ENCODE measurements at regions not wholly inside any gene's neighbourhood (a gene's known extent, or its start where the extent isn't known, plus 50 kb on each side); places are given as distances from the start of the nearest gene placed in this dataset.

GRCh38 chr9:110011628-110012320 lies 196.2 kb downstream of the C9orf152 start:
- Histone ChIP-seq H3K4me3 (ENCODE audit: low read depth, low read length, poor library complexity, severe bottlenecking) (no peak overlapping the region), H3K9ac (ENCODE audit: low read length) (no peak overlapping the region), H3F3A (ENCODE audit: insufficient read depth, low read length) (no peaks in the 10 kb centered on the region), H3K9me2 (ENCODE audit: low read depth, low read length) (no peaks in the 10 kb centered on the region), H4K20me1 (ENCODE audit: insufficient read depth, low read length) (no peaks in the 10 kb centered on the region), H2AFZ (ENCODE audit: low read length) (no peak overlapping the region), H3K79me2 (ENCODE audit: insufficient read depth, low read length) (no peaks in the 10 kb centered on the region), H3K36me3 (ENCODE audit: insufficient read depth, low read length) (no peaks in the 10 kb centered on the region), H3K9me3 (ENCODE audit: low read length) (no peaks in the 10 kb centered on the region), H3K4me2 (ENCODE audit: low read length) (no peak overlapping the region), H3K4me1 (ENCODE audit: insufficient read depth, low read length, severe bottlenecking) (peaks cover 14% of the 10 kb centered on the region), H3K27me3 (ENCODE audit: insufficient read depth, low read length) (no peaks in the 10 kb centered on the region), H3K27ac (ENCODE audit: low read depth, low read length, poor library complexity, severe bottlenecking) (no peak overlapping the region)
- TF ChIP-seq EZH2 (IDR thresholded peaks at IDR 0.05; ENCODE audit: borderline replicate concordance, low read length) (no peak), CTCF (IDR thresholded peaks at IDR 0.05; ENCODE audit: low read length) (no peak)

DNA sequence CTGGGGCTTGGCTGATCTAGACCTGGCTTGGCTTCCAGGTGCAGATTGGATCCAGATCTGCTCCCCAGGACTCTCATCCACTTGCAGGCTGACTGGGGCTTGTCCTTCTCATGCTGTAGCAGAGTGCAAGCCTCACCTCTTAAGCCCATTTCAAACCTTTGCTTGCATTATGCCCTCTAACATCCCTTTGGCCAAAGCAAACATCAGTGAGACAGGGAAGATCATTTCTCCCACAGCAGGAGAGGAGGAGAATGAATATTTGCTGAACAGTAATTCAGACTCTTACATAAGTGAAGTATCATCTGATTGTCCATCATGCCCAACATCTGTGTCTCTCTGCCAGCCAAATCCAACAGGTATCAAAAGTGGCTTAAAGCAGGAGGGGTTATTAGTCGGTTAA lies 194.9 kb downstream of the C9orf152 start:
- no peaks in the 10 kb centered on the region for H3F3A ChIP-seq (ENCODE audit: insufficient read depth, low read length)
- H3K9ac ChIP-seq (ENCODE audit: low read length), result no peak overlapping the region
- H3K4me2 ChIP-seq (ENCODE audit: low read length), result no peak overlapping the region
- H3K4me1 ChIP-seq (ENCODE audit: insufficient read depth, low read length, severe bottlenecking), result peaks cover under 1% of the 10 kb centered on the region
- no peaks in the 10 kb centered on the region for H3K36me3 ChIP-seq (ENCODE audit: insufficient read depth, low read length)
- H4K20me1 ChIP-seq (ENCODE audit: insufficient read depth, low read length), result no peaks in the 10 kb centered on the region
- no peak overlapping the region for H3K27ac ChIP-seq (ENCODE audit: low read depth, low read length, poor library complexity, severe bottlenecking)
- H3K9me3 ChIP-seq (ENCODE audit: low read length), result no peaks in the 10 kb centered on the region
- no peaks in the 10 kb centered on the region for H3K79me2 ChIP-seq (ENCODE audit: insufficient read depth, low read length)
- no peak overlapping the region for H2AFZ ChIP-seq (ENCODE audit: low read length)
- TF ChIP-seq EZH2 (IDR thresholded peaks at IDR 0.05; ENCODE audit: borderline replicate concordance, low read length) (no peak), CTCF (IDR thresholded peaks at IDR 0.05; ENCODE audit: low read length) (no peak)
- no peak overlapping the region for H3K4me3 ChIP-seq (ENCODE audit: low read depth, low read length, poor library complexity, severe bottlenecking)
- no peaks in the 10 kb centered on the region for H3K9me2 ChIP-seq (ENCODE audit: low read depth, low read length)
- no peaks in the 10 kb centered on the region for H3K27me3 ChIP-seq (ENCODE audit: insufficient read depth, low read length)

DNA sequence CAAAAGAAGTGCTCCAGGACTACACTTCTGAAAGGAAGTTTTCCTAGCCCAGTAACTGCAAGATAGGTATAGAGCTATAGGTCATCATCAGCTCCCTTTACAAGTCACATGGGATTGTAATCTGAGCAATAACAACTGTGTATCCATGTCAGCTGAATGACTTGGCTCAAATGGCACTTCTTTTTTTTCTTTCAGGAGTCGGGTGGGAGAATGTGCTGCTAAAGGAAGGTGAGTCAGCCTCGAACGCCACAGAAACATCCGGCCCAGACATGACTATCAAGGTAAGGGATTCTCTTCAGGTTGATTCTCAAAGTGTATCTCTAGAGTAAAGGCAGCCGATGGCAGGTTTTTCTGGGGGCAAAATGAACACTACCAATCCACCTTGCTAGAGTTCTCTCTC lies 192.2 kb downstream of the C9orf152 start:
- TF ChIP-seq EZH2 (IDR thresholded peaks at IDR 0.05; ENCODE audit: borderline replicate concordance, low read length) (no peak), CTCF (IDR thresholded peaks at IDR 0.05; ENCODE audit: low read length) (no peak)
- Histone ChIP-seq H3K9me3 (ENCODE audit: low read length) (no peaks in the 10 kb centered on the region), H3K4me3 (ENCODE audit: low read depth, low read length, poor library complexity, severe bottlenecking) (no peak overlapping the region), H4K20me1 (ENCODE audit: insufficient read depth, low read length) (no peaks in the 10 kb centered on the region), H3K27ac (ENCODE audit: low read depth, low read length, poor library complexity, severe bottlenecking) (no peak overlapping the region), H3K9me2 (ENCODE audit: low read depth, low read length) (no peaks in the 10 kb centered on the region), H3K4me1 (ENCODE audit: insufficient read depth, low read length, severe bottlenecking) (no peaks in the 10 kb centered on the region), H3K27me3 (ENCODE audit: insufficient read depth, low read length) (no peaks in the 10 kb centered on the region), H2AFZ (ENCODE audit: low read length) (no peak overlapping the region), H3K9ac (ENCODE audit: low read length) (no peak overlapping the region), H3K36me3 (ENCODE audit: insufficient read depth, low read length) (no peaks in the 10 kb centered on the region), H3K79me2 (ENCODE audit: insufficient read depth, low read length) (no peaks in the 10 kb centered on the region), H3K4me2 (ENCODE audit: low read length) (no peak overlapping the region), H3F3A (ENCODE audit: insufficient read depth, low read length) (no peaks in the 10 kb centered on the region)
